MM.1S (cell line): ENCODE measurements at regions not wholly inside any gene's neighbourhood (a gene's known extent, or its start where the extent isn't known, plus 50 kb on each side); places are given as distances from the start of the nearest gene placed in this dataset.
A peak's percentile ranks its signal among the peaks of the same experiment; 100 is the strongest.
"Not testable (repeated sequence)": the region's sequence is repeated elsewhere in the genome, so short reads cannot be mapped to it uniquely, and the experiment has no call there.

ENCODE experiments used
- DNase-seq: peaks from one replicate; pipeline ENCODE4 v3.0.0-alpha.2; 2015
- H2AFZ ChIP-seq: fragments of 300-600 bp; sonication (generic); 2 replicates; pipeline ENCODE4 v1.6.0; 2016; ENCODE audit warnings: antibody characterized with exemption, low read length
- H3F3A ChIP-seq: fragments of 300-600 bp; sonication (generic); 2 replicates; pipeline ENCODE4 v1.6.1; 2016; ENCODE audit warnings: mild to moderate bottlenecking, antibody characterized with exemption, low read length, moderate library complexity, mixed read lengths; ENCODE audit not compliant: insufficient read depth
- H3K27ac ChIP-seq: fragments of 300-600 bp; sonication (generic); 2 replicates; pipeline ENCODE4 v1.5.1; 2016; ENCODE audit warnings: mild to moderate bottlenecking, low read length
- H3K27me3 ChIP-seq: fragments of 300-600 bp; sonication (generic); replicated peaks from 2 replicates; pipeline ENCODE4 v1.6.0; 2016; ENCODE audit warnings: low read length; ENCODE audit not compliant: insufficient read depth
- H3K36me3 ChIP-seq: fragments of 300-600 bp; sonication (generic); replicated peaks from 2 replicates; pipeline ENCODE4 v1.6.1; 2016; ENCODE audit warnings: mild to moderate bottlenecking, low read length, mixed read lengths; ENCODE audit not compliant: insufficient read depth
- H3K4me1 ChIP-seq: fragments of 300-600 bp; sonication (generic); 2 replicates; pipeline ENCODE4 v1.6.1; 2016; ENCODE audit warnings: low read length, mixed read lengths
- H3K4me2 ChIP-seq: fragments of 300-600 bp; sonication (generic); 2 replicates; pipeline ENCODE4 v1.6.0; 2016; ENCODE audit warnings: low read depth, low read length
- H3K4me3 ChIP-seq: fragments of 300-600 bp; sonication (generic); 2 replicates; pipeline ENCODE4 v1.5.1; 2016; ENCODE audit warnings: low read length, mixed read lengths
- H3K79me2 ChIP-seq: fragments of 300-600 bp; sonication (generic); 2 replicates; pipeline ENCODE4 v1.6.1; 2016; ENCODE audit warnings: mixed run types, low read length, mixed read lengths
- H3K9ac ChIP-seq: fragments of 300-600 bp; sonication (generic); 2 replicates; pipeline ENCODE4 v1.6.1; 2016; ENCODE audit warnings: low read length, mixed read lengths
- H3K9me2 ChIP-seq: fragments of 300-600 bp; sonication (generic); replicated peaks from 2 replicates; pipeline ENCODE4 v1.6.1; 2016; ENCODE audit warnings: mild to moderate bottlenecking, low read length, mixed read lengths; ENCODE audit not compliant: insufficient read depth
- H3K9me3 ChIP-seq: fragments of 300-600 bp; sonication (generic); replicated peaks from 2 replicates; pipeline ENCODE4 v1.6.1; 2016; ENCODE audit warnings: mild to moderate bottlenecking, low read length, mixed read lengths; ENCODE audit not compliant: insufficient read depth
- H4K20me1 ChIP-seq: fragments of 300-600 bp; sonication (generic); 2 replicates; pipeline ENCODE4 v1.6.1; 2016; ENCODE audit warnings: mild to moderate bottlenecking, low read length, moderate library complexity, mixed read lengths; ENCODE audit not compliant: insufficient read depth
- EZH2 ChIP-seq: fragments of 300-600 bp; sonication (generic); optimal IDR thresholded peaks from 2 replicates; pipeline ENCODE3; 2017; ENCODE audit warnings: low read depth, mild to moderate bottlenecking, antibody characterized with exemption, low read length, mixed read lengths
- EZH2phosphoT487 ChIP-seq: fragments of 300-600 bp; sonication (generic); IDR thresholded peaks from 2 replicates; pipeline ENCODE4 v1.6.1; 2018; ENCODE audit warnings: antibody characterized with exemption, low read length
- TF ChIP-seq, protein P1 (sequence below): fragments of 300-600 bp; sonication (generic); IDR thresholded peaks from 2 replicates; pipeline ENCODE4 v1.5.1; 2016; ENCODE audit warnings: antibody characterized with exemption, low read length, mixed read lengths

DNA sequence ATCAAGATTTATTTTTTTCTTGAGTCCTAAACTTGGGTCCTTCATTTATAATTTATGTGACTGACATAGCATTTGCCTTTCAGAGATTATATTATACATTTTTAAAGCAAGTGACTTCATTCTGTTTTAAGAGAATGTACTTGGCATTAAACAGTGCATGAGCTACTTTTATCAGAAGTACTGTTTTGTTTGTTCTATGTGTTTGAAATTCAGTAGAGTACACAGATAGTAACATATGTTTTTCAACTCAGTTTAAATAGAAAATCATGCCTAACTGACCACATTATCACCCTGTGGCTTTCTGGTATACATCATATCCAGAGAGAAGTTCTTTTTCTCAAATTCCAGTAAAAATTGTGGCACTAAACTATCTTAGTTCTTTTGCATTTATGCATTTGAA is 335.3 kb upstream of the CDH18 start:
- TF ChIP-seq EZH2phosphoT487: no peak
- TF ChIP-seq EZH2: no peak
- TF ChIP-seq, protein P1, sequence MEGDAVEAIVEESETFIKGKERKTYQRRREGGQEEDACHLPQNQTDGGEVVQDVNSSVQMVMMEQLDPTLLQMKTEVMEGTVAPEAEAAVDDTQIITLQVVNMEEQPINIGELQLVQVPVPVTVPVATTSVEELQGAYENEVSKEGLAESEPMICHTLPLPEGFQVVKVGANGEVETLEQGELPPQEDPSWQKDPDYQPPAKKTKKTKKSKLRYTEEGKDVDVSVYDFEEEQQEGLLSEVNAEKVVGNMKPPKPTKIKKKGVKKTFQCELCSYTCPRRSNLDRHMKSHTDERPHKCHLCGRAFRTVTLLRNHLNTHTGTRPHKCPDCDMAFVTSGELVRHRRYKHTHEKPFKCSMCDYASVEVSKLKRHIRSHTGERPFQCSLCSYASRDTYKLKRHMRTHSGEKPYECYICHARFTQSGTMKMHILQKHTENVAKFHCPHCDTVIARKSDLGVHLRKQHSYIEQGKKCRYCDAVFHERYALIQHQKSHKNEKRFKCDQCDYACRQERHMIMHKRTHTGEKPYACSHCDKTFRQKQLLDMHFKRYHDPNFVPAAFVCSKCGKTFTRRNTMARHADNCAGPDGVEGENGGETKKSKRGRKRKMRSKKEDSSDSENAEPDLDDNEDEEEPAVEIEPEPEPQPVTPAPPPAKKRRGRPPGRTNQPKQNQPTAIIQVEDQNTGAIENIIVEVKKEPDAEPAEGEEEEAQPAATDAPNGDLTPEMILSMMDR: no peak
- Histone ChIP-seq H3K79me2 (no peaks in the 10 kb centered on the region), H3K9me2 (no peaks in the 10 kb centered on the region), H3F3A (no peaks in the 10 kb centered on the region), H2AFZ (no peak overlapping the region), H3K4me1 (no peaks in the 10 kb centered on the region), H3K36me3 (no peaks in the 10 kb centered on the region), H3K9ac (no peak overlapping the region), H3K27me3 (no peaks in the 10 kb centered on the region), H3K27ac (no peak overlapping the region), H3K9me3 (no peaks in the 10 kb centered on the region), H3K4me2 (no peak overlapping the region), H4K20me1 (no peaks in the 10 kb centered on the region), H3K4me3 (no peak overlapping the region)
- DNase-seq: no peak

DNA sequence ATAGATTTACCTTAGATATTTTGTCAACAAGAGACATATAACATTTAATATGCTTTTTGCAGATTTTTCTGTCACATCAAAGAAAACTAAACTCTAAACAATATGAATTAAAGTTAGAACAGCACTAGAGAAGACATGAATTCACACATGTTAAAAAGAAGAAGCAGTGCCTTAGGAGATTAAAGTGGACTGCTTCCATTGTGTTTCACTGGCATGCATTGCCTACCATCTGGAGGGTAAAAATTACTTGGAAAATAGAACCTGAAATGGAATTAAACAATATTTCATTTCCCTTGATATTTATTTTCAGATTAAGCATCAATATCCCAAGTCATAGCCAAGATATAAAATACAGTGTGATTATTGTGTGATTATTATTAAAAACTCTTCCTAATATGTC is 319.4 kb upstream of the CDH18 start:
- TF ChIP-seq, protein P1: no peak
- TF ChIP-seq EZH2 (no peak), EZH2phosphoT487 (no peak)
- no peak overlapping the region for H3K27ac ChIP-seq
- no peaks in the 10 kb centered on the region for H3K36me3 ChIP-seq

DNA sequence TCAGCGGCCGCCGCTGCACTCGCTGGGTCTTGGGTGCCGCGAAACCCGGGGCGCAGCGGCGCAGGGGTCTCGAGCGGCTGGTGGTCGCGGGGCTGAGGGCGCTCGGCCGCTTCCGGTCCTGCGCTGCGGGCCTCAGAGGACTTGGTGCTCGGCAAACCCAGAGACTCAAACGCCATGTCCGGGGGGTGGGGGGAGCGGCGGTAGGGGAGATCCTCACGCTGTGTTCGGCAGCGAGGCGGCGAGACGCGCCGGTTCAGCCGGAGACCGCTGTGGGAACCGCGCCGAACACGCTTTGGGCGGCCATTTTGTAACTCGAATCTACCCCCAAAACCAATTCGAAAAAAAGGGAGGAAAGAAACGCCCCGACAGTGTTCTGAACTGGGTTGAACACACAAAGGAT is 317.5 kb upstream of the CDH18 start:
- Histone ChIP-seq H3K27me3 (no peaks in the 10 kb centered on the region), H3K4me1 (no peaks in the 10 kb centered on the region)

More for the DNA sequence above, 319.4 kb upstream of the CDH18 start:
- H3K27me3 ChIP-seq: no peaks in the 10 kb centered on the region
- no peak overlapping the region for H2AFZ ChIP-seq
- no peak overlapping the region for H3K4me3 ChIP-seq
- H3K9me3 ChIP-seq: no peaks in the 10 kb centered on the region
- no peaks in the 10 kb centered on the region for H3F3A ChIP-seq
- no peak for DNase-seq
- H3K4me1 ChIP-seq: no peaks in the 10 kb centered on the region
- no peak overlapping the region for H3K4me2 ChIP-seq
- no peaks in the 10 kb centered on the region for H4K20me1 ChIP-seq
- H3K9ac ChIP-seq: no peak overlapping the region
- no peaks in the 10 kb centered on the region for H3K9me2 ChIP-seq
- no peaks in the 10 kb centered on the region for H3K79me2 ChIP-seq

DNA sequence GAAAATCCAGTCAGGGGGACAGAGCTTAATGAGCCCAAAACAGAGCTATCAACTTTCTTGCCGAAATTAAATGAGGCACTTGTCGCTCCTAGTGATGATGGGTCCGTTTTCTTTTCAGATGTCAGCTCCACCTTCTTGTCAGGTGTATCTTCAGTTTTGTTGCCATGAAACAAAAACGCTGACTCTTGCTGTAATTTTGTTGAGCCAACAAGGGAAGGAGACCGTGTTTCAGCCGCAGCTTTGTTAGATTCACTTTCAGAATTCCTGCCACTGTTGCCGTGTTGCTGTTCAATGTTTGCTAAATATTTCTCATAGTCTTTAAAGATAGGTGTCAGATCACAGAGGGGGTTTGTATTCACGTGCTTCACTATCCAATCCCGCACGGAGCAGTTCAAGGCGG is 316.6 kb upstream of the CDH18 start:
- DNase-seq: peak; percentile 70
- not testable (repeated sequence) for H3K4me2 ChIP-seq, H3K9me3 ChIP-seq, H3K4me3 ChIP-seq, H3K36me3 ChIP-seq, H3K79me2 ChIP-seq, H2AFZ ChIP-seq, H3K9me2 ChIP-seq, H4K20me1 ChIP-seq, H3K9ac ChIP-seq, H3K27me3 ChIP-seq, H3K4me1 ChIP-seq, H3F3A ChIP-seq
- peak overlapping the region; percentile 35; the same call in 1 of the 2 replicates for H3K27ac ChIP-seq

More for the DNA sequence above, 317.5 kb upstream of the CDH18 start:
- H3K9me2 ChIP-seq: no peaks in the 10 kb centered on the region
- H3F3A ChIP-seq: no peaks in the 10 kb centered on the region
- H3K4me2 ChIP-seq: no peak overlapping the region
- H3K36me3 ChIP-seq: no peaks in the 10 kb centered on the region
- TF ChIP-seq EZH2: no peak
- no peak overlapping the region for H2AFZ ChIP-seq
- H4K20me1 ChIP-seq: no peaks in the 10 kb centered on the region
- H3K27ac ChIP-seq: no peak overlapping the region; the same call in 1 of the 2 replicates
- no peak overlapping the region for H3K4me3 ChIP-seq
- no peaks in the 10 kb centered on the region for H3K9me3 ChIP-seq
- H3K79me2 ChIP-seq: no peaks in the 10 kb centered on the region
- no peak overlapping the region for H3K9ac ChIP-seq
- DNase-seq: no peak
